ENCODE measurements at regions not wholly inside any gene's neighbourhood (a gene's known extent, or its start where the extent isn't known, plus 50 kb on each side); places are given as distances from the start of the nearest gene placed in this dataset.

DNA sequence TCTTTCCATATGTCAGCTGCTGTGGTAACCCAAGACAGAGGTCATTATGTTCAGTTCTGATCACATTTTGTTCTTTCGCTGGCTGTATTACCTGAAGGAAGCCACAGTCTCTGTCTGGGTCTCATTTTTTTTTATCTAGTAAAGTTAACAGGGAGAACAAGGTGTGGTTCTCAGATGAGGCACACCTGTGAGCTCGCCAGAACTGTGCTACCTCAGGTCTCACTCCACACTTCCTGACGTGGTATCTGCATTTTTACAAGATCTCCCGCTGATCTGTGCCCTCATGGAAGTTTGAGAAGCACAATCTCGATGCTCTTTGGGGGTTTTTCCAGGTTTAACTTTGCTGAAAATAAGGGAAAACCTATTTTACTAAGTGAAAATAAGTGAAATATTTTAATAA lies 169.5 kb upstream of the CENPW start:
- peaks cover 0 to 2% (median 0%) of the 10 kb centered on the region in 7 donors for H3K9me3 Mint-ChIP-seq
- peaks cover 3% of the 10 kb centered on the region for H3K4me1 Mint-ChIP-seq
- no peaks in the 10 kb centered on the region for H3K9me3 ChIP-seq (replicated peaks in 1 of 2; ENCODE audit: control insufficient read depth in 1 of 2, insufficient read depth in 1 of 2, low read length in 2 of 2)
- no peak overlapping the region for H3K4me2 ChIP-seq (replicated peaks; ENCODE audit: extremely low read depth, low read length, poor library complexity, severe bottlenecking)
- H3K9ac ChIP-seq (ENCODE audit: insufficient read depth, low read length, poor library complexity, severe bottlenecking), result no peak overlapping the region
- no peak overlapping the region for H3K27ac Mint-ChIP-seq
- H3K79me2 ChIP-seq (ENCODE audit: insufficient read depth, low read length), result no peaks in the 10 kb centered on the region
- H3K27ac ChIP-seq (ENCODE audit: low read depth in 1 of 2, low read length in 2 of 2), result no peak overlapping the region
- no peaks in the 10 kb centered on the region for H4K20me1 ChIP-seq (ENCODE audit: insufficient read depth, low read length)
- no peaks in the 10 kb centered on the region for H3K4me1 ChIP-seq (ENCODE audit: control insufficient read depth in 1 of 2, insufficient read depth in 2 of 2, low read length in 2 of 2)
- no peaks in the 10 kb centered on the region for H3K36me3 ChIP-seq (replicated peaks in 1 of 2; ENCODE audit: control insufficient read depth in 1 of 2, insufficient read depth in 2 of 2, low read length in 2 of 2)
- H3K4me3 Mint-ChIP-seq, result no peak overlapping the region
- TF ChIP-seq CTCF (IDR thresholded peaks at IDR 0.05), result no peak
- H3K27me3 ChIP-seq (ENCODE audit: control insufficient read depth in 2 of 2, insufficient read depth in 2 of 2, low read length in 2 of 2), result no peaks in the 10 kb centered on the region
- intact Hi-C loops (cut with micrococcal nuclease), result no loop called here
- DNase-seq, result no peak
- no peak overlapping the region for H3K4me3 ChIP-seq (replicated peaks in 1 of 3; ENCODE audit: low read depth in 2 of 3, low read length in 3 of 3)
- no peaks in the 10 kb centered on the region for H3K36me3 Mint-ChIP-seq
- H2AFZ ChIP-seq (ENCODE audit: insufficient read depth, low read depth, low read length, poor library complexity, severe bottlenecking), result no peak overlapping the region
- 100% methylated on average over 1 of the region's 5 CpGs for WGBS (ENCODE audit: insufficient coverage)
- H3K27me3 Mint-ChIP-seq (ENCODE audit: low read depth in 3 of 3), result peaks cover 0 to 6% (median 0%) of the 10 kb centered on the region in 3 donors

DNA sequence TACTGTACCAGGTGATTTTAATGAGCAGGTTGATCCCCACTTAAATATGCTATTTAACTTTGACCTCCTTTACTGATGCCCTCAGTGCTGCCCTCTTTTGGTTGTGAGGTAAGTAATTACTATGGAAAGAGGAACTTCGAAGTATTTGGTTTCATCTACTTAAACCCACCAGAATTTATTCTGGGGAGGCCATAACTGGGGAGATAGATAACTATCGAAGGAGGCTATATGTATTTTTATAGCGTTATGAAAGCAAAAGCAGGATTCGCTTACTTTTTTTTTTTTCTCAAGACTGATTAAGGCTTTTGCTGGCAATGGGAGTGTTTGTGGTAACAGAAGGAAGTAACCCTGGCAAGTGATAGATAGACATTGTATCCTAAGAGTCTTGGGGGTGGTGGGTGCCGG lies 168.9 kb upstream of the CENPW start:
- no peaks in the 10 kb centered on the region for H3K79me2 ChIP-seq (ENCODE audit: insufficient read depth, low read length)
- peaks cover 0 to 6% (median 0%) of the 10 kb centered on the region in 3 donors for H3K27me3 Mint-ChIP-seq (ENCODE audit: low read depth in 3 of 3)
- H3K4me2 ChIP-seq (replicated peaks; ENCODE audit: extremely low read depth, low read length, poor library complexity, severe bottlenecking), result peak overlapping the region; percentile 29
- no peaks in the 10 kb centered on the region for H3K4me1 ChIP-seq (ENCODE audit: control insufficient read depth in 1 of 2, insufficient read depth in 2 of 2, low read length in 2 of 2)
- no peak overlapping the region for H3K27ac ChIP-seq (ENCODE audit: low read depth in 1 of 2, low read length in 2 of 2)
- no peaks in the 10 kb centered on the region for H3K9me3 Mint-ChIP-seq
- no peaks in the 10 kb centered on the region for H3K27me3 ChIP-seq (ENCODE audit: control insufficient read depth in 2 of 2, insufficient read depth in 2 of 2, low read length in 2 of 2)
- peak overlapping the region; percentile 50 for H2AFZ ChIP-seq (ENCODE audit: insufficient read depth, low read depth, low read length, poor library complexity, severe bottlenecking)
- no peaks in the 10 kb centered on the region for H3K9me3 ChIP-seq (replicated peaks in 1 of 2; ENCODE audit: control insufficient read depth in 1 of 2, insufficient read depth in 1 of 2, low read length in 2 of 2)
- H3K4me1 Mint-ChIP-seq, result peaks cover 6% of the 10 kb centered on the region
- no peaks in the 10 kb centered on the region for H3K36me3 Mint-ChIP-seq
- H3K9ac ChIP-seq (ENCODE audit: insufficient read depth, low read length, poor library complexity, severe bottlenecking), result no peak overlapping the region
- TF ChIP-seq CTCF (IDR thresholded peaks at IDR 0.05), result peak; percentile 76
- peak overlapping the region in 1 of 3 experiments; percentile 12 for H3K4me3 ChIP-seq (replicated peaks in 1 of 3; ENCODE audit: low read depth in 2 of 3, low read length in 3 of 3)
- 0% methylated on average over 3 of the region's 5 CpGs for WGBS (ENCODE audit: insufficient coverage)
- intact Hi-C loops (cut with micrococcal nuclease), result no loop called here
- DNase-seq, result peak; percentile 17 to 41 (median 40)
- H3K27ac Mint-ChIP-seq, result no peak overlapping the region
- H4K20me1 ChIP-seq (ENCODE audit: insufficient read depth, low read length), result no peaks in the 10 kb centered on the region
- H3K4me3 Mint-ChIP-seq, result peak overlapping the region; percentile 18 to 62
- H3K36me3 ChIP-seq (replicated peaks in 1 of 2; ENCODE audit: control insufficient read depth in 1 of 2, insufficient read depth in 2 of 2, low read length in 2 of 2), result no peaks in the 10 kb centered on the region
